ENCODE measurements at regions not wholly inside any gene's neighbourhood (a gene's known extent, or its start where the extent isn't known, plus 50 kb on each side); places are given as distances from the start of the nearest gene placed in this dataset.

DNA sequence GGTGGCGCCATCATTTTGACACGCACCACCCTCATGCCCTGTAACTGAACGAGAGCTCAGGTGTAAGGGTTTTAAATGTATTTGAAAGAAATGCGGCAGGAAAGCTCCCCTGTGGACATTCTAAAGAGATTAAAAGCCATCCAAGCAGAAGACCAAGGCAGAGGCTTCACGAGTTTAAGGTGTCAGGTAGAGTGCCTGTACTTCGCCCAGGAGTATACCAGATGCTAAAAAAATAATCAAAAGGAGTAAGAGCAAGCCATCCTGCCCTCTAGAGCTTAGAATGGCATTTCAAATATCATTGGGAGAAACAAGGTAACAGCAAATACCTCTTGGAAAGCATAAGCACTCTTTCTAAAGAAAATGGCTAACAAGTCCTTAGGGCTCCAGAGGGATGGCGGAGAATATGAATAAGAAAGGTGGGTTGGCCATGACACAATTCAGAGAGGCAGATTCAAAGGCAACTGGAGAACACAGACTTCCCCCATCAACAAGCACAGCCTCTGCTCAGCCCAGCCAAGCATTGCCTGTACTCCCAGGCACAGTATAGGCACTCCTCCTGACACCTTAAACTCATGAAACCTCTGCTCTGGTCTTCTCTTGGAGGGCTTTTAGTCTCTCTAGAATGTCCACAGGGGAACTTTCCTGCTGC lies 447.6 kb downstream of the SUCLA2 start:
- H3K79me2 ChIP-seq (ENCODE audit: control insufficient read depth, insufficient read depth, low read length): no peaks in the 10 kb centered on the region
- DNase-seq (ENCODE audit: low read depth, low spot score): no peak
- H3K27me3 ChIP-seq (ENCODE audit: control insufficient read depth in 2 of 2, insufficient read depth in 2 of 2, low read length in 2 of 2): no peaks in the 10 kb centered on the region
- H3K27ac ChIP-seq (ENCODE audit: insufficient read depth, low read depth, low read length): no peak overlapping the region
- H3K4me3 ChIP-seq (replicated peaks in 1 of 3; ENCODE audit: insufficient read depth in 1 of 3, low read depth in 1 of 3, low read length in 3 of 3): no peak overlapping the region
- TF ChIP-seq, protein P1, sequence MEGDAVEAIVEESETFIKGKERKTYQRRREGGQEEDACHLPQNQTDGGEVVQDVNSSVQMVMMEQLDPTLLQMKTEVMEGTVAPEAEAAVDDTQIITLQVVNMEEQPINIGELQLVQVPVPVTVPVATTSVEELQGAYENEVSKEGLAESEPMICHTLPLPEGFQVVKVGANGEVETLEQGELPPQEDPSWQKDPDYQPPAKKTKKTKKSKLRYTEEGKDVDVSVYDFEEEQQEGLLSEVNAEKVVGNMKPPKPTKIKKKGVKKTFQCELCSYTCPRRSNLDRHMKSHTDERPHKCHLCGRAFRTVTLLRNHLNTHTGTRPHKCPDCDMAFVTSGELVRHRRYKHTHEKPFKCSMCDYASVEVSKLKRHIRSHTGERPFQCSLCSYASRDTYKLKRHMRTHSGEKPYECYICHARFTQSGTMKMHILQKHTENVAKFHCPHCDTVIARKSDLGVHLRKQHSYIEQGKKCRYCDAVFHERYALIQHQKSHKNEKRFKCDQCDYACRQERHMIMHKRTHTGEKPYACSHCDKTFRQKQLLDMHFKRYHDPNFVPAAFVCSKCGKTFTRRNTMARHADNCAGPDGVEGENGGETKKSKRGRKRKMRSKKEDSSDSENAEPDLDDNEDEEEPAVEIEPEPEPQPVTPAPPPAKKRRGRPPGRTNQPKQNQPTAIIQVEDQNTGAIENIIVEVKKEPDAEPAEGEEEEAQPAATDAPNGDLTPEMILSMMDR (IDR thresholded peaks at IDR 0.05; ENCODE audit: extremely low read depth in 1 of 2, insufficient read depth in 1 of 2, low read depth in 1 of 2, low read length in 2 of 2): no peak
- TF ChIP-seq POLR2A (IDR thresholded peaks at IDR 0.05; ENCODE audit: low read depth, low read length) (no peak), POLR2AphosphoS5 (IDR thresholded peaks at IDR 0.05; ENCODE audit: insufficient read depth, low read depth, low read length) (no peak), GATA2 (IDR thresholded peaks at IDR 0.05; ENCODE audit: insufficient read depth, insufficient read length, low read depth, low read length) (no peak), MAX (IDR thresholded peaks at IDR 0.05; ENCODE audit: insufficient read depth, insufficient read length) (no peak), FOS (IDR thresholded peaks at IDR 0.05; ENCODE audit: borderline replicate concordance, insufficient read depth, low read length) (no peak), EZH2 (IDR thresholded peaks at IDR 0.05; ENCODE audit: borderline replicate concordance, low read depth, low read length, severe bottlenecking) (no peak), JUN (IDR thresholded peaks at IDR 0.05; ENCODE audit: borderline replicate concordance, insufficient read depth, insufficient read length, low read depth) (no peak), MYC (IDR thresholded peaks at IDR 0.05; ENCODE audit: low read depth, low read length) (no peak)
- ChIA-PET CTCF (no interaction called here), POLR2A (no interaction called here)
- no TSS peak for BruUV-seq (replicated peaks)
- no peaks in the 10 kb centered on the region for H3K9me1 ChIP-seq (replicated peaks; ENCODE audit: control insufficient read depth, extremely low read depth, insufficient read depth, low read length)
- no peaks in the 10 kb centered on the region for H3K4me1 ChIP-seq (ENCODE audit: control insufficient read depth, extremely low read depth, insufficient read depth, low read length)
- dilution Hi-C loops (cut with MboI; ENCODE audit: extremely low pct_ligation_motif_present, low sequenced_read_pairs): no loop called here
- intact Hi-C loops (cut with micrococcal nuclease): no loop called here
- no peak for FAIRE-seq
- peaks cover 6% of the 10 kb centered on the region for H3K9me3 ChIP-seq (replicated peaks; ENCODE audit: control insufficient read depth, insufficient read depth, low read length)
- H2AFZ ChIP-seq (ENCODE audit: low read depth, low read length): no peak overlapping the region
- H4K20me1 ChIP-seq (replicated peaks; ENCODE audit: control insufficient read depth, extremely low read depth, insufficient read depth, low read length): no peaks in the 10 kb centered on the region
- H3K36me3 ChIP-seq (ENCODE audit: control insufficient read depth in 2 of 2, extremely low read depth in 1 of 2, insufficient read depth in 2 of 2, low read length in 2 of 2): no peaks in the 10 kb centered on the region
- no peak overlapping the region for H3K9ac ChIP-seq (replicated peaks; ENCODE audit: extremely low read depth, insufficient read depth, low read length)
- no peak overlapping the region for H3K4me2 ChIP-seq (ENCODE audit: insufficient read depth, low read length)
